ENCODE measurements at regions not wholly inside any gene's neighbourhood (a gene's known extent, or its start where the extent isn't known, plus 50 kb on each side); places are given as distances from the start of the nearest gene placed in this dataset.

- Histone ChIP-seq H3K36me3 (ENCODE audit: control insufficient read depth, insufficient read depth, low read length) (no peaks in the 10 kb centered on the region), H3K4me1 (ENCODE audit: control insufficient read depth, insufficient read depth, low read length) (no peaks in the 10 kb centered on the region), H3K27me3 (ENCODE audit: control insufficient read depth, insufficient read depth, low read length) (no peaks in the 10 kb centered on the region; the same call in 1 of the 2 replicates), H3K4me3 (ENCODE audit: low read depth in 2 of 2, low read length in 2 of 2) (no peak overlapping the region), H3K9me3 (ENCODE audit: control insufficient read depth, insufficient read depth, low read depth, low read length) (no peaks in the 10 kb centered on the region), H3K27ac (ENCODE audit: low read length) (no peak overlapping the region)
- in situ Hi-C loops (cut with HindIII; ENCODE audit: low pct_unique_long_range_greater_than_20kb, low sequenced_read_pairs) = no loop called here
- ChIA-PET POLR2A (no interaction called here), CTCF (no interaction called here)
- ATAC-seq = no peak
- DNase-seq (ENCODE audit: low read depth, low spot score) = no peak
- BruUV-seq (replicated peaks) = no TSS peak
- TF ChIP-seq CTCF (IDR thresholded peaks at IDR 0.05) = no peak
- TF ChIP-seq TCF7L2 (IDR thresholded peaks at IDR 0.05; ENCODE audit: low read depth, low read length) = no peak
- no peak for TF ChIP-seq SIN3A (IDR thresholded peaks at IDR 0.05; ENCODE audit: borderline replicate concordance, insufficient read depth, low read depth, low read length)
- TF ChIP-seq REST (IDR thresholded peaks at IDR 0.05; ENCODE audit: insufficient read depth in 1 of 2, low read depth in 2 of 2, low read length in 1 of 2) = no peak
- no peak for TF ChIP-seq POLR2AphosphoS5 (IDR thresholded peaks at IDR 0.05; ENCODE audit: low read depth, low read length)
- intact Hi-C loops (cut with micrococcal nuclease; ENCODE audit: unreplicated experiment) = no loop called here
Observed at GRCh38 chr20:60113024-60113724, 155.0 kb downstream of the CDH26 start.

- in situ Hi-C loops (cut with HindIII; ENCODE audit: low pct_unique_long_range_greater_than_20kb, low sequenced_read_pairs) (no loop called here), intact Hi-C loops (cut with micrococcal nuclease; ENCODE audit: unreplicated experiment) (no loop called here)
- no TSS peak for BruUV-seq (replicated peaks)
- no peak overlapping the region for H3K4me3 ChIP-seq (ENCODE audit: low read depth in 2 of 2, low read length in 2 of 2)
- H3K4me1 ChIP-seq (ENCODE audit: control insufficient read depth, insufficient read depth, low read length) = no peaks in the 10 kb centered on the region
- H3K9me3 ChIP-seq (ENCODE audit: control insufficient read depth, insufficient read depth, low read depth, low read length) = no peaks in the 10 kb centered on the region
- CTCF ChIA-PET = no interaction called here
- no peak for ATAC-seq
- POLR2A ChIA-PET = no interaction called here
- no peaks in the 10 kb centered on the region for H3K36me3 ChIP-seq (ENCODE audit: control insufficient read depth, insufficient read depth, low read length)
- no peak for DNase-seq (ENCODE audit: low read depth, low spot score)
- TF ChIP-seq POLR2AphosphoS5 (IDR thresholded peaks at IDR 0.05; ENCODE audit: low read depth, low read length) (no peak), REST (IDR thresholded peaks at IDR 0.05; ENCODE audit: insufficient read depth in 1 of 2, low read depth in 2 of 2, low read length in 1 of 2) (no peak), CTCF (IDR thresholded peaks at IDR 0.05) (no peak), TCF7L2 (IDR thresholded peaks at IDR 0.05; ENCODE audit: low read depth, low read length) (no peak), SIN3A (IDR thresholded peaks at IDR 0.05; ENCODE audit: borderline replicate concordance, insufficient read depth, low read depth, low read length) (no peak)
- peaks cover 1% of the 10 kb centered on the region for H3K27me3 ChIP-seq (ENCODE audit: control insufficient read depth, insufficient read depth, low read length)
- H3K27ac ChIP-seq (ENCODE audit: low read length) = no peak overlapping the region
Observed at GRCh38 chr20:60113771-60114170, 155.5 kb downstream of the CDH26 start.

Measured in Panc1 (cell line).